ENCODE measurements at regions not wholly inside any gene's neighbourhood (a gene's known extent, or its start where the extent isn't known, plus 50 kb on each side); places are given as distances from the start of the nearest gene placed in this dataset.

GRCh38 chr6:113057567-113058053 lies 710.5 kb downstream of the RFPL4B start:
- 63 to 69% methylated on average over 1 of the region's 1 CpG for WGBS, 2 donors
- peaks cover 0 to 12% (median 0%) of the 10 kb centered on the region in 11 donors for H3K9me3 ChIP-seq
- no peaks in the 10 kb centered on the region for H3K36me3 ChIP-seq
- no peak for TF ChIP-seq CTCF (IDR thresholded peaks at IDR 0.05)
- H3K27me3 ChIP-seq, result no peaks in the 10 kb centered on the region
- DNase-seq (no peak), ATAC-seq (no peak)
- no peak overlapping the region for H3K4me3 ChIP-seq
- no peak overlapping the region for H3K27ac ChIP-seq
- H3K4me1 ChIP-seq, result no peaks in the 10 kb centered on the region
- intact Hi-C loops (cut with DNase I), result no loop called here

- ATAC-seq, result no peak
These were observed 713.5 kb downstream of the RFPL4B start for GRCh38 chr6:113060664-113061063.

GRCh38 chr6:113065611-113066010 lies 718.5 kb downstream of the RFPL4B start:
- peaks cover 0 to 32% (median 12%) of the 10 kb centered on the region in 9 donors for H3K4me1 ChIP-seq
- H3K27me3 ChIP-seq, result no peaks in the 10 kb centered on the region
- no peak overlapping the region for H3K4me3 ChIP-seq
- WGBS, 2 donors, result 30 to 36% methylated on average over 2 of the region's 2 CpGs
- H3K36me3 ChIP-seq, result no peaks in the 10 kb centered on the region
- H3K9me3 ChIP-seq, result no peaks in the 10 kb centered on the region
- ATAC-seq (peak in 7 of 8 donors; percentile 51 to 95 (median 79)), DNase-seq (peak in 1 of 2 donors; percentile 26)
- intact Hi-C loops (cut with DNase I), result loop anchor here in 2 of 10 donors (5.0 kb wide), 1 partner anchor 792 kb away; the partner anchor contains the start of gene MARCKS (in 2 of the 2)
- no peak for TF ChIP-seq CTCF (IDR thresholded peaks at IDR 0.05)
- H3K27ac ChIP-seq, result peak overlapping the region in 6 of 10 donors; percentile 10 to 63 (median 18)

More at GRCh38 chr6:113060664-113061063, 713.5 kb downstream of the RFPL4B start:
- no peak for DNase-seq
- no peak for TF ChIP-seq CTCF (IDR thresholded peaks at IDR 0.05)
- Histone ChIP-seq H3K27ac (no peak overlapping the region), H3K9me3 (peaks cover 0 to 12% (median 0%) of the 10 kb centered on the region in 11 donors), H3K4me1 (peaks cover 0 to 7% (median 0%) of the 10 kb centered on the region in 9 donors), H3K36me3 (no peaks in the 10 kb centered on the region), H3K27me3 (no peaks in the 10 kb centered on the region), H3K4me3 (no peak overlapping the region)
- intact Hi-C loops (cut with DNase I), result no loop called here
- 77 to 83% methylated on average over 2 of the region's 2 CpGs for WGBS, 2 donors

- Histone ChIP-seq H3K36me3 (no peaks in the 10 kb centered on the region), H3K4me3 (no peak overlapping the region), H3K27ac (peak overlapping the region in 7 of 10 donors; percentile 11 to 57 (median 33)), H3K9me3 (peaks cover 0 to 5% (median 0%) of the 10 kb centered on the region in 11 donors), H3K27me3 (no peaks in the 10 kb centered on the region), H3K4me1 (peaks cover 0 to 32% (median 12%) of the 10 kb centered on the region in 9 donors)
- WGBS, 2 donors, result 87 to 94% methylated on average over 3 of the region's 3 CpGs
- peak in 1 of 8 donors; percentile 48 for ATAC-seq
- no peak for TF ChIP-seq CTCF (IDR thresholded peaks at IDR 0.05)
- no peak for DNase-seq
- intact Hi-C loops (cut with DNase I), result loop anchor here in 2 of 10 donors (5.0 kb wide), 1 partner anchor 790 kb away; the partner anchor contains the start of gene MARCKS (in 2 of the 2)
These were observed 720.6 kb downstream of the RFPL4B start for GRCh38 chr6:113067612-113068275.
